HT1080 (cell line): ENCODE measurements at regions not wholly inside any gene's neighbourhood (a gene's known extent, or its start where the extent isn't known, plus 50 kb on each side); places are given as distances from the start of the nearest gene placed in this dataset.
A peak's percentile ranks its signal among the peaks of the same experiment; 100 is the strongest.
"Not testable (repeated sequence)": the region's sequence is repeated elsewhere in the genome, so short reads cannot be mapped to it uniquely, and the experiment has no call there.

Source experiments
- DNase-seq: peaks from one replicate; pipeline ENCODE4 v3.0.0-alpha.2; 2015; ENCODE audit warnings: low read depth

- peak; percentile 24 for DNase-seq
These were observed 385.8 kb downstream of the FLRT2 start for GRCh38 chr14:85915711-85916110.

- DNase-seq: no peak
These were observed 382.2 kb downstream of the FLRT2 start for GRCh38 chr14:85912141-85912540.

- DNase-seq: no peak
These were observed 381.1 kb downstream of the FLRT2 start for GRCh38 chr14:85911044-85911443.

GRCh38 chr14:85909581-85909980 is 379.6 kb downstream of the FLRT2 start:
- no peak for DNase-seq

GRCh38 chr14:85907536-85907935 is 377.6 kb downstream of the FLRT2 start:
- DNase-seq: no peak

GRCh38 chr14:85897808-85898207 is 367.9 kb downstream of the FLRT2 start:
- no peak for DNase-seq

GRCh38 chr14:85895603-85896002 is 365.7 kb downstream of the FLRT2 start:
- DNase-seq: no peak

- DNase-seq: no peak
These were observed 362.3 kb downstream of the FLRT2 start for GRCh38 chr14:85892251-85892650.

- DNase-seq: no peak
These were observed 354.0 kb downstream of the FLRT2 start for GRCh38 chr14:85883966-85884365.

GRCh38 chr14:85883101-85883500 is 353.2 kb downstream of the FLRT2 start:
- DNase-seq: no peak

- DNase-seq: no peak
These were observed 352.0 kb downstream of the FLRT2 start for GRCh38 chr14:85881935-85882334.

- no peak for DNase-seq
These were observed 348.9 kb downstream of the FLRT2 start for GRCh38 chr14:85878874-85879273.

- no peak for DNase-seq
These were observed 343.1 kb downstream of the FLRT2 start for GRCh38 chr14:85873006-85873405.

- DNase-seq: peak; percentile 30
These were observed 337.5 kb downstream of the FLRT2 start for GRCh38 chr14:85867450-85867849.

GRCh38 chr14:85865701-85866100 is 335.8 kb downstream of the FLRT2 start:
- DNase-seq: no peak

- no peak for DNase-seq
These were observed 328.7 kb downstream of the FLRT2 start for GRCh38 chr14:85858634-85859033.

- no peak for DNase-seq
These were observed 326.5 kb downstream of the FLRT2 start for GRCh38 chr14:85856430-85856829.

GRCh38 chr14:85853996-85854526 is 324.1 kb downstream of the FLRT2 start:
- no peak for DNase-seq

GRCh38 chr14:85852906-85853305 is 323.0 kb downstream of the FLRT2 start:
- no peak for DNase-seq

GRCh38 chr14:85852123-85852522 is 322.2 kb downstream of the FLRT2 start:
- DNase-seq: peak; percentile 71

GRCh38 chr14:85830549-85830948 is 300.6 kb downstream of the FLRT2 start:
- DNase-seq: not testable (repeated sequence)

GRCh38 chr14:85829601-85830000 is 299.7 kb downstream of the FLRT2 start:
- not testable (repeated sequence) for DNase-seq

- DNase-seq: no peak
These were observed 294.6 kb downstream of the FLRT2 start for GRCh38 chr14:85824526-85824925.

GRCh38 chr14:85822236-85822635 is 292.3 kb downstream of the FLRT2 start:
- DNase-seq: no peak
